ENCODE measurements at regions not wholly inside any gene's neighbourhood (a gene's known extent, or its start where the extent isn't known, plus 50 kb on each side); places are given as distances from the start of the nearest gene placed in this dataset.
"Not testable (repeated sequence)": the region's sequence is repeated elsewhere in the genome, so short reads cannot be mapped to it uniquely, and the experiment has no call there.

- TF ChIP-seq, protein P1, sequence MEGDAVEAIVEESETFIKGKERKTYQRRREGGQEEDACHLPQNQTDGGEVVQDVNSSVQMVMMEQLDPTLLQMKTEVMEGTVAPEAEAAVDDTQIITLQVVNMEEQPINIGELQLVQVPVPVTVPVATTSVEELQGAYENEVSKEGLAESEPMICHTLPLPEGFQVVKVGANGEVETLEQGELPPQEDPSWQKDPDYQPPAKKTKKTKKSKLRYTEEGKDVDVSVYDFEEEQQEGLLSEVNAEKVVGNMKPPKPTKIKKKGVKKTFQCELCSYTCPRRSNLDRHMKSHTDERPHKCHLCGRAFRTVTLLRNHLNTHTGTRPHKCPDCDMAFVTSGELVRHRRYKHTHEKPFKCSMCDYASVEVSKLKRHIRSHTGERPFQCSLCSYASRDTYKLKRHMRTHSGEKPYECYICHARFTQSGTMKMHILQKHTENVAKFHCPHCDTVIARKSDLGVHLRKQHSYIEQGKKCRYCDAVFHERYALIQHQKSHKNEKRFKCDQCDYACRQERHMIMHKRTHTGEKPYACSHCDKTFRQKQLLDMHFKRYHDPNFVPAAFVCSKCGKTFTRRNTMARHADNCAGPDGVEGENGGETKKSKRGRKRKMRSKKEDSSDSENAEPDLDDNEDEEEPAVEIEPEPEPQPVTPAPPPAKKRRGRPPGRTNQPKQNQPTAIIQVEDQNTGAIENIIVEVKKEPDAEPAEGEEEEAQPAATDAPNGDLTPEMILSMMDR (IDR thresholded peaks at IDR 0.05) = no peak
- no peak for DNase-seq (ENCODE audit: low spot score)
- no peaks in the 10 kb centered on the region for H3K4me1 ChIP-seq (ENCODE audit: control insufficient read depth in 1 of 2, low read depth in 2 of 2)
- no peak overlapping the region for H3K27ac ChIP-seq
- no peaks in the 10 kb centered on the region for H3K9me3 ChIP-seq
- no peaks in the 10 kb centered on the region for H3K27me3 ChIP-seq (replicated peaks; ENCODE audit: insufficient read depth)
- ATAC-seq (ENCODE audit: insufficient number of reproducible peaks, low FRiP score, low read depth) = no peak
- no peak overlapping the region for H3K4me3 ChIP-seq
- no peaks in the 10 kb centered on the region for H3K36me3 ChIP-seq
Observed at GRCh38 chr1:73218995-73219546, 936.7 kb upstream of the NEGR1 start.

- no peaks in the 10 kb centered on the region for H3K36me3 ChIP-seq
- TF ChIP-seq, protein P1 (IDR thresholded peaks at IDR 0.05) = no peak
- no peak for DNase-seq (ENCODE audit: low spot score)
- no peaks in the 10 kb centered on the region for H3K27me3 ChIP-seq (replicated peaks; ENCODE audit: insufficient read depth)
- no peak overlapping the region for H3K27ac ChIP-seq
- no peak overlapping the region for H3K4me3 ChIP-seq
- ATAC-seq (ENCODE audit: insufficient number of reproducible peaks, low FRiP score, low read depth) = no peak
- no peaks in the 10 kb centered on the region for H3K9me3 ChIP-seq
- H3K4me1 ChIP-seq (ENCODE audit: control insufficient read depth in 1 of 2, low read depth in 2 of 2) = no peaks in the 10 kb centered on the region
Observed at GRCh38 chr1:73205294-73205973, 923.1 kb upstream of the NEGR1 start.

- Histone ChIP-seq H3K27me3 (replicated peaks; ENCODE audit: insufficient read depth) (no peaks in the 10 kb centered on the region), H3K27ac (no peak overlapping the region), H3K36me3 (no peaks in the 10 kb centered on the region), H3K4me3 (no peak overlapping the region), H3K9me3 (no peaks in the 10 kb centered on the region), H3K4me1 (ENCODE audit: control insufficient read depth in 1 of 2, low read depth in 2 of 2) (no peaks in the 10 kb centered on the region)
- no peak for DNase-seq (ENCODE audit: low spot score)
- ATAC-seq (ENCODE audit: insufficient number of reproducible peaks, low FRiP score, low read depth) = no peak
- TF ChIP-seq, protein P1 (IDR thresholded peaks at IDR 0.05) = no peak
Observed at GRCh38 chr1:73197972-73198371, 915.6 kb upstream of the NEGR1 start.

DNA sequence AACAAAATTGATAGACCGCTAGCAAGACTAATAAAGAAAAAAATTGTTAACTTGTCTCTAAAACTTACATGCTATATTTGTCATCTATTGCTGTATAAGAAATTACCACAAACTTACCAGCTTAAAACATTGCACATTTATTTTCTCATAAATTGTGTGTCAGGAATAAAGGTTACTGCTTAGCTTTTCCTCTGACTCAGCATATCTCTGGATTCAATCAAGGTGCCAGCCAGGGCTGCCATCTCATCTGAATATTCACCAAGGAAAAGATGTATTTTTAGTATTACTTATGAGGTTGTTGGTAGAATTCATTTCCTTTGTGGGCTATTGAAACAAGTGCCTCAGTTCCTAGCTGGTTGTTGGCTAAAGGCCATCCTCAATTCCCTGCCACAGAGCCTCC is 912.6 kb upstream of the NEGR1 start:
- no peak overlapping the region for H3K4me3 ChIP-seq
- no peaks in the 10 kb centered on the region for H3K9me3 ChIP-seq
- TF ChIP-seq, protein P1 (IDR thresholded peaks at IDR 0.05) = no peak
- no peak overlapping the region for H3K27ac ChIP-seq
- ATAC-seq (ENCODE audit: insufficient number of reproducible peaks, low FRiP score, low read depth) = no peak
- H3K27me3 ChIP-seq (replicated peaks; ENCODE audit: insufficient read depth) = no peaks in the 10 kb centered on the region
- no peaks in the 10 kb centered on the region for H3K36me3 ChIP-seq
- H3K4me1 ChIP-seq (ENCODE audit: control insufficient read depth in 1 of 2, low read depth in 2 of 2) = no peaks in the 10 kb centered on the region
- no peak for DNase-seq (ENCODE audit: low spot score)

- H3K4me3 ChIP-seq = not testable (repeated sequence)
Observed at GRCh38 chr1:73183581-73183980, 901.2 kb upstream of the NEGR1 start.

DNA sequence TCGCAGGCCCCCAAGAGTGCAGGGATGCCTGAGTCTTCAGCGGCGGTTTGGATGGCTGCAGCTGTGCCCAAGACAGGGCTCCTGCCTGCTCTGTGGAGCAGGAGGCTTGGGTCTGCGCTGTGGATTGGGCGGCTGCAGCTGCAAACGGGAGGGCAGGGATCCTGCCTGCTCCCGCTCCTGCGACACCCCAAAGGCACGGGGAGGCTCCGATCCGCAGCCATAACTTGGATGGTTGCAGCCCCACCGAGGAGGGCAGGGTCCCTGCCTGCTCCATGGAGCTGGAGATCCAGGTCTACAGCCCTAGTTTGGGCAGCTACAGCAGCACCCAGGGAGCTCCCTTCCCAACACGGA is 898.8 kb upstream of the NEGR1 start:
- no peak overlapping the region for H3K27ac ChIP-seq
- H3K4me3 ChIP-seq = no peak overlapping the region
- TF ChIP-seq, protein P1 (IDR thresholded peaks at IDR 0.05) = no peak
- H3K27me3 ChIP-seq (replicated peaks; ENCODE audit: insufficient read depth) = no peaks in the 10 kb centered on the region
- no peak for ATAC-seq (ENCODE audit: insufficient number of reproducible peaks, low FRiP score, low read depth)
- no peaks in the 10 kb centered on the region for H3K4me1 ChIP-seq (ENCODE audit: control insufficient read depth in 1 of 2, low read depth in 2 of 2)
- DNase-seq (ENCODE audit: low spot score) = no peak
- H3K9me3 ChIP-seq = no peaks in the 10 kb centered on the region
- no peaks in the 10 kb centered on the region for H3K36me3 ChIP-seq

More at GRCh38 chr1:73183581-73183980, 901.2 kb upstream of the NEGR1 start:
- not testable (repeated sequence) for H3K4me1 ChIP-seq (ENCODE audit: control insufficient read depth in 1 of 2, low read depth in 2 of 2); ATAC-seq (ENCODE audit: insufficient number of reproducible peaks, low FRiP score, low read depth); H3K9me3 ChIP-seq; DNase-seq (ENCODE audit: low spot score); H3K27ac ChIP-seq; H3K36me3 ChIP-seq; H3K27me3 ChIP-seq (replicated peaks; ENCODE audit: insufficient read depth)

Measured in thoracic aorta (tissue), 2 donors.